Caco-2 (cell line): ENCODE measurements at regions not wholly inside any gene's neighbourhood (a gene's known extent, or its start where the extent isn't known, plus 50 kb on each side); places are given as distances from the start of the nearest gene placed in this dataset.
A peak's percentile ranks its signal among the peaks of the same experiment; 100 is the strongest.

Experiments used
- BruUV-seq: library from RNA; stranded (reverse); fragments of 400-500 nt; replicated peaks from 2 replicates; lab custom pipeline; 2021; lab: Mats Ljungman, UMichigan
- CTCF ChIA-PET: fragments of 300-600 bp; sonication (Branson Sonifier 250); formaldehyde crosslinking; loops from one replicate; lab custom pipeline; 2022; ENCODE audit warnings: antibody characterized with exemption; lab: Charles Lee
- POLR2A ChIA-PET: fragments of 300-600 bp; sonication (Branson Sonifier 250); formaldehyde crosslinking; loops from one replicate; lab custom pipeline; 2022; ENCODE audit warnings: antibody characterized with exemption; lab: Charles Lee
- DNase-seq, 2 experiments: peaks; one replicate each; pipeline versions ENCODE4 v3.0.0 to v3.0.0-alpha.2; 2020 to 2022
- H3K27me3 ChIP-seq: replicated peaks from 2 replicates; pipeline ENCODE4 v1.6.0; 2011; ENCODE audit warnings: low read length; ENCODE audit not compliant: control insufficient read depth, insufficient read depth
- H3K36me3 ChIP-seq: 2 replicates; pipeline ENCODE4 v1.5.1; 2011; ENCODE audit warnings: low read length; ENCODE audit not compliant: control insufficient read depth, insufficient read depth
- H3K4me1 ChIP-seq: fragments of 250-450 bp; sonication (Bioruptor Pico); 2 replicates; pipeline ENCODE4 v1.5.1; 2020; ENCODE audit warnings: mild to moderate bottlenecking
- H3K4me3 ChIP-seq: 2 replicates; pipeline ENCODE4 v1.5.1; 2011; ENCODE audit warnings: low read depth, mild to moderate bottlenecking, control low read depth, low read length
- H3K9me3 ChIP-seq: fragments of 250-450 bp; sonication (Bioruptor Pico); 2 replicates; pipeline ENCODE4 v1.5.1; 2020; ENCODE audit warnings: mild to moderate bottlenecking, moderate library complexity
- H3K27ac Mint-ChIP-seq: one replicate; pipeline ENCODE4 v1.8.0; 2022; ENCODE audit warnings: mixed read lengths; ENCODE audit not compliant: unreplicated experiment
- H3K27me3 Mint-ChIP-seq: one replicate; pipeline ENCODE4 v1.8.0; 2022; ENCODE audit warnings: mixed read lengths; ENCODE audit not compliant: insufficient read depth, unreplicated experiment
- H3K36me3 Mint-ChIP-seq: one replicate; pipeline ENCODE4 v1.8.0; 2022; ENCODE audit warnings: mild to moderate bottlenecking, mixed read lengths; ENCODE audit not compliant: insufficient read depth, unreplicated experiment
- H3K4me1 Mint-ChIP-seq: one replicate; pipeline ENCODE4 v1.8.0; 2022; ENCODE audit warnings: low read depth, mixed read lengths; ENCODE audit not compliant: unreplicated experiment
- H3K4me3 Mint-ChIP-seq: one replicate; pipeline ENCODE4 v1.8.0; 2022; ENCODE audit warnings: mild to moderate bottlenecking, moderate library complexity, mixed read lengths; ENCODE audit not compliant: unreplicated experiment
- H3K9me3 Mint-ChIP-seq: one replicate; pipeline ENCODE4 v1.8.0; 2022; ENCODE audit warnings: mixed read lengths; ENCODE audit not compliant: unreplicated experiment
- CTCF ChIP-seq, 2 experiments: fragments of 200-600 bp in 1 of 2; IDR thresholded peaks; 1 replicate in 1 of 2; 2 replicates in 1 of 2; pipeline versions ENCODE4 v1.5.1 to v1.8.0; 2011 to 2022; ENCODE audit warnings: antibody characterized with exemption in 1 of 2, control low read depth in 1 of 2, inconsistent platforms in 1 of 2, low read depth in 1 of 2, low read length in 1 of 2, mild to moderate bottlenecking in 1 of 2, moderate library complexity in 1 of 2; ENCODE audit not compliant: insufficient read depth in 1 of 2, severe bottlenecking in 1 of 2, unreplicated experiment in 1 of 2
- intact Hi-C: fragments of 100-400 bp; cut with micrococcal nuclease; formaldehyde crosslinking; loops from one replicate; pipeline ENCODE4 v1.10.0; 2022; ENCODE audit not compliant: unreplicated experiment

GRCh38 chr10:118823256-118823907 is 68.6 kb upstream of the CACUL1 start:
- intact Hi-C loops: no loop called here
- CTCF ChIA-PET: no interaction called here

DNA sequence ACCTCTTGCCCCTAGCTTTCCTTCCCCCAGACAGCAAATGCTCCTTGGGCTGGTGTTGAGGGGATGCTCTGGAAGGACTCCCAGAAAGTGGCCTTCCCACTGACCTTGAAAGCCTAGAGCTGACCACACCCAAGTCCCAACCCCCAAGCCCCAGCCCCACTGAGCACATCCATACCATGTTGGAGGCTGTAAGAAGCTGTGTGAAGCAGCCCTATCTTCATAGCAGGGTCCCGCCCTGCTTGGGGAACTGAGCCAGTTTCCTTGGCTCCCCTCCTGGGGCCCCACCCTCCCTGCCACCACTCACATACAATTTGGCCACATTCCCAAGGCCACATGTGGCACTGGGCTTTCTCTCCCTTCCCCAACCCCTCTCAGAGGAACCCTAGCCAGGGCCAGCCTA is 72.3 kb upstream of the CACUL1 start:
- DNase-seq: peak in 1 of 2 experiments; percentile 10
- CTCF ChIA-PET: no interaction called here
- Histone ChIP-seq H3K27me3 (no peaks in the 10 kb centered on the region; the same call in none of the 2 replicates), H3K4me3 (no peak overlapping the region), H3K36me3 (no peaks in the 10 kb centered on the region), H3K9me3 (no peaks in the 10 kb centered on the region), H3K4me1 (no peaks in the 10 kb centered on the region)
- BruUV-seq: no TSS peak
- H3K27me3 Mint-ChIP-seq: peaks cover 3% of the 10 kb centered on the region
- intact Hi-C loops: no loop called here
- no peak overlapping the region for H3K4me3 Mint-ChIP-seq
- H3K27ac Mint-ChIP-seq: no peak overlapping the region
- POLR2A ChIA-PET: no interaction called here
- no peaks in the 10 kb centered on the region for H3K36me3 Mint-ChIP-seq
- H3K9me3 Mint-ChIP-seq: no peaks in the 10 kb centered on the region
- H3K4me1 Mint-ChIP-seq: no peaks in the 10 kb centered on the region
- TF ChIP-seq CTCF (IDR thresholded peaks at IDR 0.05; ENCODE audit: insufficient read depth in 1 of 2, low read depth in 1 of 2, low read length in 1 of 2, severe bottlenecking in 1 of 2, unreplicated experiment in 1 of 2): no peak

More at GRCh38 chr10:118823256-118823907, 68.6 kb upstream of the CACUL1 start:
- no peak for DNase-seq
- Mint-ChIP-seq H3K36me3 (no peaks in the 10 kb centered on the region), H3K27me3 (peaks cover 6% of the 10 kb centered on the region), H3K27ac (no peak overlapping the region), H3K4me3 (no peak overlapping the region), H3K4me1 (no peaks in the 10 kb centered on the region), H3K9me3 (no peaks in the 10 kb centered on the region)
- no peaks in the 10 kb centered on the region; the same call in 1 of the 2 replicates for H3K27me3 ChIP-seq
- POLR2A ChIA-PET: no interaction called here
- no peaks in the 10 kb centered on the region for H3K36me3 ChIP-seq
- no peak for TF ChIP-seq CTCF (IDR thresholded peaks at IDR 0.05; ENCODE audit: insufficient read depth in 1 of 2, low read depth in 1 of 2, low read length in 1 of 2, severe bottlenecking in 1 of 2, unreplicated experiment in 1 of 2)
- BruUV-seq: no TSS peak
- H3K4me3 ChIP-seq: no peak overlapping the region
- H3K9me3 ChIP-seq: no peaks in the 10 kb centered on the region
- H3K4me1 ChIP-seq: no peaks in the 10 kb centered on the region

DNA sequence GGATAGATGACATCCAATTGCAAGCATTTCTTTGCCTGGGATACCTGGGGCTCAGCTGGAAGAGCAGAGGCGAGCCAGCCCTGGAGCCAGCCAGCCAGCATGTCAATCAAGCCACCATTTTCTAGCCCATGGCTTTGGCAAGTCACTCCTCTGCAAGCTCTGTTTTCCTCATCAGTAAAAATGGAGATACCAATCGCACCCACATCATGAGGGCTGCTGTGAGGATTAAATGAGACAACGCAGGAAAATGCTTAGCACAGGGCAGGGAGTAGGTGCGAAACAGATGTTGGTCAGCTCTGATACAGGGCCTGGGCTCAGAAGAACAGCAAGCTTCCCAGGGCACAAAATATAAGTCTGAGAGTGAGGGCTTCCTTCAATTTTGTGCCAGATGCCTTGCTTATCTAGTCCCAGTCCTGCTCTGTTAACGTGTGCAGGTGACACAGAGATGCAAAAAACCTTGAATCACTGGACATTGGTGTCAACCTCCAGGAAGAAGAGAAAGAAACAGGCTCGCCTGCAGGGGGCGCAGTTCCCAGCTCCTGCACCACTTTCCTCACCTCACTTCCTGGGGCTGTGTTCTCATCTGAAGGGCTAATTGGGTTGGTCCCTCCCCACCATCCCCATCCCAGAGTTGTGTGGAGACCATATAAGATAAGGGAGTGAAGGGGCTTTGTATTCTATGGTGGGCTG is 72.8 kb upstream of the CACUL1 start:
- DNase-seq: peak; percentile 16 to 25
- Histone ChIP-seq H3K4me3 (no peak overlapping the region), H3K27me3 (no peaks in the 10 kb centered on the region; the same call in none of the 2 replicates), H3K4me1 (no peaks in the 10 kb centered on the region), H3K9me3 (no peaks in the 10 kb centered on the region), H3K36me3 (no peaks in the 10 kb centered on the region)
- H3K36me3 Mint-ChIP-seq: no peaks in the 10 kb centered on the region
- peak; percentile 31 to 32 for TF ChIP-seq CTCF (IDR thresholded peaks at IDR 0.05; ENCODE audit: insufficient read depth in 1 of 2, low read depth in 1 of 2, low read length in 1 of 2, severe bottlenecking in 1 of 2, unreplicated experiment in 1 of 2)
- no peaks in the 10 kb centered on the region for H3K4me1 Mint-ChIP-seq
- no peak overlapping the region for H3K4me3 Mint-ChIP-seq
- no peak overlapping the region for H3K27ac Mint-ChIP-seq
- intact Hi-C loops: no loop called here
- peaks cover 3% of the 10 kb centered on the region for H3K27me3 Mint-ChIP-seq
- no TSS peak for BruUV-seq
- ChIA-PET POLR2A (no interaction called here), CTCF (no interaction called here)
- H3K9me3 Mint-ChIP-seq: no peaks in the 10 kb centered on the region
